NCI-H345 (cell line): ENCODE measurements at regions not wholly inside any gene's neighbourhood (a gene's known extent, or its start where the extent isn't known, plus 50 kb on each side); places are given as distances from the start of the nearest gene placed in this dataset.

Source experiments
- DNase-seq: peaks from one replicate; lab custom pipeline; 2025; lab: John Stamatoyannopoulos, UW

- no peak for DNase-seq
Observed at GRCh38 chr3:5616873-5617272, 429.4 kb downstream of the EDEM1 start.

DNA sequence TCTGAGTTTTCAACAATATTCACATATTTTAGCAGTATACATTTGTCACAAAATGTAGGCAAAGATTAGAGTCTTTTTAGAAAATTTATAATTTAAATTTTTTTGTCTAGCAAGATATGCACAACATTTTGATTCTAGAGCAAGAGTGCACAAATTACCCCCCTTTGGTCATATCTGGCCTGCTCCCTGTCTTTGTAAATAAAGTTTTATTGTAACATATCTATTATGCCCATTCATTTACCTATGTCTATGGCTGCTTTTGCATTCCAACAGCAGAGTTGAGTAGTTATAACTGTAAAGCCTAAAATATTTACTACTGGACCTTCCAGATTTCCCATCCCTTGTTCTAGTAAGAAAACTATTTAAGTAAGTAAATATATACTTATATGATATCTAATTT is 430.7 kb downstream of the EDEM1 start:
- no peak for DNase-seq

GRCh38 chr3:5630406-5630805 is 442.9 kb downstream of the EDEM1 start:
- DNase-seq = no peak

DNA sequence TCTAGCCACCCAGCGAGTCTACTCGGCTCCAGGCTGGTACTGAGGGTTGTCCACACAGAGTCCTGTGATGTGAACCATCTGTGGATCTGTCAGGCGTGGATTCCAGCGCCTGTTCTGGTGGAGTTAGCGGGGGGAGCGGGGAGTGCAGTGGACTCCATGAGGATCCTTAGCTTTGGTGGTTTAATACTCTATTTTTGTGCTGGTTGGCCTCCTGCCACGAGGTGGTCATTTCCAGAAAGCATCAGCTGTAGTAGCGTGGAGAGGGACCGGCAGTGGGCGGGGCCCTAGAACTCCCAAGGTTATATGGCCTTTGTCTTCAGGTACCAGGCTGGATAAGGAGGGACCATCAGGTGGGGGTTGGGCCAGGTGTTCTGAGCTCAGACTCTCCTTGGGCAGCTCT is 446.5 kb downstream of the EDEM1 start:
- DNase-seq = no peak

- no peak for DNase-seq
Observed at GRCh38 chr3:5634411-5634810, 446.9 kb downstream of the EDEM1 start.

DNA sequence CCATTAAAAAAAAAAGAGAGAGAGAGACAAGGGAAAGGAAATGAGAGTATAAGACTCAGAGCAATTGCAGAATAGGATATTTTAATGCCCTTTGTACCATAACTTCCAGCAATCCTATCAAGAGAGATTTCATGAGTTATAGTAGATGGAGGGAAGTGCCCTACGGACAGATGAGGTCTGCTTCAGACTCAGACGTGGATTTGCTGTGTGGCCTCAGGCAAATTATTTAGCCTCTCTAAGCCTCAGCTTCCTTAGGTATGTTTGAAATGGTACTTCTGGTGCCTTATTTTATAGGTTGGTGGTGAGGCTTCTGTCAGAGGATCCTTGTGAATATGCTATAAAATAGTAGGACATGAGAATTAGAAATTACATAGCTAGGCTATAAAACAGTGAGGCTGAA is 448.2 kb downstream of the EDEM1 start:
- no peak for DNase-seq

DNA sequence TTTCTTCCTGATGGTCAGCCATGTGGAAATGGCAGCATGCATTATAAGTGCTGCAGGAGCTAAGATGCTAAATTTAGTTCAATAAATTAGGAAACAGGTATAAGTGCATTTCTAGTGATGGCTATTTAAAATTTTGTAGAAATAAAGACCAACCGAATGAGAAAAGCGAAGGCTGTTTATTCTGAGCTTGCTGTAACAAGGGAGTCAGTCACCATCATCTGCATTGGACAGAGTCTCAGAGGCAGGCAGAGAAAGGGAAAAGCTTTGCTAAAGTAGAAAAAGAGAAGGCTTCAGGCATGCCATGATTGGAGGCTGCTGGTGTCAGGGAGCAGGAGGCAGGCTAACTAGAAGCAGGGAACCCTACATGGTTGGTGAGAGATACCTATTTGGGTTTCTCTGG is 451.0 kb downstream of the EDEM1 start:
- no peak for DNase-seq

GRCh38 chr3:5644773-5645670 is 457.5 kb downstream of the EDEM1 start:
- no peak for DNase-seq

DNA sequence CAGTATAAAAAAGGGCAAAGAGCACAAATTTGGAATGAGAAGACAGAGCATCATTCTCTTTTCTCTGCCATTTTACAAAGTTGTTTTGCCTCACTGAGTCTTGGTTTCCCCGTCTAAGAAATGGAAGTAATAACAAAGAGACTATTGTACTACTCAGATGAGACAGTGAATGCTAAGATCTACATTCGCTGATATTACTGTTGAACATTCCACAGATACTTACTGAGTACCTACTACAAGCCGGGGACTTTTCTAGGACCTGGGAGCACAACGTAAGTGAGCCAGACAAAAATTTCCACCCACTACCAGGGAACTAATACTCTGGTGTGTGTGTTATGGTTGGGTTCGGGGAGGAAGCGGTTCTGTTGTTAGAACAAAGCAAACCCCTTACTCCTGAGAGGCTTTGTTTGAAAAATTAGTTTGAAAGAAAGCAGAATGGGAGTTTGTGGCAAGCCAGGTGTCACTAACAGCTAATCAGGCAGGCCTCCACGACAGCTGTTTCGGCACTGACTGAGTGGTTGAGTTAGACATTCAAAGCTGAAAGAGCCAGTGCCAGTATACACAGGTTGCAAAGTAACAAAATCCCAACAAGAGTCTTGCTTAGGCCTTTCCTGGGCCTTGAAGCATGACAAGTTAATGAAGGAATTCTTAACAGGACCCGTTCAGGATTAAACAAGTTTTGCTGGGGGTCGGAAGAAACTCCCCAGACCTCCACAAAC is 458.3 kb downstream of the EDEM1 start:
- DNase-seq = no peak

- no peak for DNase-seq
Observed at GRCh38 chr3:5650303-5650702, 462.8 kb downstream of the EDEM1 start.

DNA sequence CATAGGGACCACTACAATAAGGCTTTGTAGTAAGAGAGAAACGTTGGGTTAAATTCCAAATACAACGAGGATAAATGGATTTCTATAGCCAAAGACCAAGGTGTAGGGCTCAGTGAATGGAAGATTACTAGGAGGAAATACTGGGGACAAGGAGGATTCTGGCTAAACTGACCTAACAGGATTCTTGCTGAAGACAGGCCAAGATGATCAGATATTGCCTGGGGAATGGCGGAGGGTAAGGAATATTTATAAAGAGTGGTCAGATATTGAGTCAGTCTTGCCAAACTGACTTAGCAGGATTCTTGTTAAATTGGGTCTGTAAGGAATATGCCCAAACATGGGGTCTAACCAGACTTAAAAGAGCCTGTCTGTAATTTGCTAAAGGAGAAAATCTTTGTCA is 463.8 kb downstream of the EDEM1 start:
- no peak for DNase-seq

GRCh38 chr3:5653426-5654143 is 466.1 kb downstream of the EDEM1 start:
- no peak for DNase-seq

GRCh38 chr3:5657106-5657505 is 469.6 kb downstream of the EDEM1 start:
- DNase-seq = no peak

DNA sequence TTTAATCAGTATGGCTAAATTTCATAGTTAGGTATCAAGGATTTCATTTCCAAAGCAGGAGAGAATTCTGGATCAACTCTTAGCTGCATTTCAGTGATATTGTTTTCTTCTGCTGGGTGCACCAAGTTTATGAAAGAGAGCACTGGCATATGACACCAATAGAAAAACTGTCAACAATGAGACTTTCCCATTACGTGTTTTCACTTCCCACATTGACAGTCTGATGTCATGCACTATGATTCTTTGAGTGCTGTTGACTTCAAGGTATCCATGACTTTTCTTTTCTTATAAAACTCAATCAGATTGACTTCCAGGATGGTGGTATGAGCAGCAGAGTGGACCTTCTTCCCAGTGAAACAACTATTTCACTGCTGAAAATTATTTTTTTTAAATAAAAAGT is 476.1 kb downstream of the EDEM1 start:
- DNase-seq = no peak

- no peak for DNase-seq
Observed at GRCh38 chr3:5666455-5666854, 478.9 kb downstream of the EDEM1 start.

DNA sequence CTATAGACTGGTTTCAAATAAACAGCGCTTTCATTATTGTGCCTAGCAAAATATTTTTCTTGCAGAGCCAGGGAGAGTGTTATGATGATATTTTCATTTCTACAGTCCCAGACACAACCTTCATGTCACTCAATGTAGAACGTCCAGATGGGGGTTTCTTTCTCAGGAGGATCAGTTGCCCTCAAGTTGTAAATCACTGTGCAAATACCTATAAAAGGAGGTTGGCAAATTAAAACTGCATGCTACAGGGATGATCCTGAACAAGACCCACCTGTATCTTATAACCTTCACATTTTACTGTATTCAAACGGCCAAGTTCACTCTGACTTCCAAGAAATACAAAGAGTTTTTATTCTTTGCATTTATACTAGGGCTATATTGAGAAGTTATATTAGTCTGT is 486.0 kb downstream of the EDEM1 start:
- DNase-seq = no peak

GRCh38 chr3:5675319-5675718 is 487.8 kb downstream of the EDEM1 start:
- no peak for DNase-seq

DNA sequence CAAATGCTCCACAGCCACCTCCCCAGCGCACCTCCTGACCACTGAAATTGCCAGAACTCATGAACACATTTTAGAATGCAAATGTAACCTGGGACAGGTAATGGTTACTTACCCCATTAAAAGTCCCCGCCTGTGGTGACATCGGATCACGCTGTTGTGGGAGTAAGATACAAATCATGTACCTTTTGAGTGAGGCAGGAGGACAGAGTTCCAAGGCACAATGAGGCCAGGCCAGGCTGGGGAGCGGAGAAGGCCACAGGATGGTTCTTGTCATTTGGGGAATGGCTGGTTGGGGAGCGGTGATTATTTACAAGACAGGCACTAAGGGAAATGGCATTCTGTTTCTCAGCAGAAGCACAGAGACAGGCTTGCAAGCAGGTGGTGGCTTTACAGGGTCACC is 490.0 kb downstream of the EDEM1 start:
- no peak for DNase-seq

GRCh38 chr3:5678248-5678647 is 490.7 kb downstream of the EDEM1 start:
- no peak for DNase-seq

DNA sequence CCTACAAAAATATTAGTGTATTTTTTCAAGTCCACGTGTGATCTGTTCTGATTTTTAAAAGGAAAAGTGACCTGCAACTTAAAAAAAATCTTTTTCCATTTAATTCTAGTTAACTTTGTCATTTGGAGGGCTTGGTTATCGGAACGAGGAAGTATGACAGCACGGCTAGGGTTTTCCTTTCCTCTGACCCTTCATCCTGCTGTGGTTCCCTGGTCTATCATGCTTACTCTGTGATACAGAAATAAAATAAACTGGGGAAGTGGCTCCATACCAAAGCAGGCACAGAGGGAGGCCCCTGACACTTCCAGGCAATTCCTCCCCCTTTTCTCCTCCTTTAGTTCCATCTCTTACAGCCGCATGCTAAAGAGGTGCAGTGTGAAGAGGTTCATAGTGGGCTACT is 491.3 kb downstream of the EDEM1 start:
- DNase-seq = no peak

DNA sequence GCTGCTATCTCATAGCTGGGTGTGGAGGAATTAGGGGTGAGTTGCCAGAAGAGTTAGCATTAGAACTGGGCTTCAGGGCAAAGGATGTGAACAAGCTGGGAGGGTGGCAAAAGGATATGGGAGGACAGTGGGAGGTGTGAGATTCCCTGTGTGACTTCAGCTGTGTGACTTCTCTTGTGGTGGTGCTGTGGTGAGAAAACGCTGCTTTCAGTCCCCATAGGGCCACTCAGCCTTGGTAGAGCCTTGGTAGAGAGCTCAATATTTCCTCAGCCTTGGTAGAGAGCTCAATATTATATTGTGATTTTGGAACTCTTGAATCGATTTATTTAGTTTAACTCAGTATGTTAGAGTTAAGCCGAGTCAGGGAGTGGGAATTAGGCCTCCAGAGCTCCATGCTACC is 499.7 kb downstream of the EDEM1 start:
- no peak for DNase-seq

DNA sequence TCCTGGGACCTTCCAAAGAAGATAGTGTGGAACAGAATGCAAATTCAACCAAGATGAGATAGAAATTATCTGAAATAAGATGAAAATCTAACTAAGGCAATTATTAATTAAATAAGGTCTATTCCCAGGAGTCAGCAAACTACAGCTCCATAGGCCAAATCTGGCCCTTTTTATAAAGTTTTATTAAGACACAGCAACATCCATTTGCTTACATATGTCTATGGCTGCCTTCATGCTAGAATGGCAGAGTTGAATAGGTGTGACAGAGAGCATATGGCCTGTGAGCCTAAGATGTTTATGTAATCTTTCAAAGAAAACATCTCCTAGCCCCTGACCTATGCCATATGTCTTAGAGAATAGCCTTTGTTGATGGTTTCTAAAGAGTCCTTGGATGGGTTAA is 503.0 kb downstream of the EDEM1 start:
- DNase-seq = no peak
